NB4 (cell line): ENCODE measurements at regions not wholly inside any gene's neighbourhood (a gene's known extent, or its start where the extent isn't known, plus 50 kb on each side); places are given as distances from the start of the nearest gene placed in this dataset.
"Not testable (repeated sequence)": the region's sequence is repeated elsewhere in the genome, so short reads cannot be mapped to it uniquely, and the experiment has no call there.

Experiments used
- DNase-seq: peaks from one replicate; pipeline ENCODE4 v3.0.0; 2010; ENCODE audit warnings: low read depth
- H3K4me3 ChIP-seq: one replicate; pipeline ENCODE4 v1.5.1; 2011; ENCODE audit warnings: mild to moderate bottlenecking, low read depth, low read length, moderate library complexity
- MYC ChIP-seq: IDR thresholded peaks from 2 replicates; pipeline ENCODE4 v1.6.1; 2011; ENCODE audit warnings: low read depth, low read length
- POLR2A ChIP-seq: IDR thresholded peaks from 2 replicates; pipeline ENCODE4 v1.6.1; 2011; ENCODE audit warnings: mild to moderate bottlenecking; ENCODE audit not compliant: insufficient read length; ENCODE audit errors: extremely low read depth
- TF ChIP-seq, protein P1 (sequence below): IDR thresholded peaks from 2 replicates; pipeline ENCODE4 v1.6.1; 2011; ENCODE audit warnings: low read depth, low read length
- TF ChIP-seq, protein P2 (sequence below): IDR thresholded peaks from one replicate; pipeline ENCODE4 v1.5.1; 2012; ENCODE audit warnings: low read depth, low read length

DNA sequence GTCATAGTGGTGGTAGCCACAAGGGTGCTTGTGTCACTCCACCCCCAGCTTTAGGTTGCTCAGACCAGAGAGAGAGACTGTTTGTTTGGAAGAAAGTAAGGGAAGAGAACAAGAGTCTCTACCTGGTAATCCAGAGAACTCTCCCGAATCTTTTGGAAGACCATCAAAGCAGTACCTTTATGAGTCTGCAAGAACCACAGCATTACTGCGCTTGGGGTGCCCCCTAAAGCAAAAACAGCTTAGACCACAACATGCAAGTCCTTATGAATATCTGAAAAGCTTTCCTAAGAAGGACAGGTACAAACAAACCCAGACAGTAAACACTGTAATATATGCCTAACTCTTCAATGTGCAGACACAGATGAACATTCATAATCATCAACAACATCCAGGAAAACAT lies 1398.6 kb upstream of the C9orf72 start:
- TF ChIP-seq POLR2A (no peak), MYC (no peak)
- TF ChIP-seq, protein P1, sequence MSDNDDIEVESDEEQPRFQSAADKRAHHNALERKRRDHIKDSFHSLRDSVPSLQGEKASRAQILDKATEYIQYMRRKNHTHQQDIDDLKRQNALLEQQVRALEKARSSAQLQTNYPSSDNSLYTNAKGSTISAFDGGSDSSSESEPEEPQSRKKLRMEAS, result no peak
- TF ChIP-seq, protein P2, sequence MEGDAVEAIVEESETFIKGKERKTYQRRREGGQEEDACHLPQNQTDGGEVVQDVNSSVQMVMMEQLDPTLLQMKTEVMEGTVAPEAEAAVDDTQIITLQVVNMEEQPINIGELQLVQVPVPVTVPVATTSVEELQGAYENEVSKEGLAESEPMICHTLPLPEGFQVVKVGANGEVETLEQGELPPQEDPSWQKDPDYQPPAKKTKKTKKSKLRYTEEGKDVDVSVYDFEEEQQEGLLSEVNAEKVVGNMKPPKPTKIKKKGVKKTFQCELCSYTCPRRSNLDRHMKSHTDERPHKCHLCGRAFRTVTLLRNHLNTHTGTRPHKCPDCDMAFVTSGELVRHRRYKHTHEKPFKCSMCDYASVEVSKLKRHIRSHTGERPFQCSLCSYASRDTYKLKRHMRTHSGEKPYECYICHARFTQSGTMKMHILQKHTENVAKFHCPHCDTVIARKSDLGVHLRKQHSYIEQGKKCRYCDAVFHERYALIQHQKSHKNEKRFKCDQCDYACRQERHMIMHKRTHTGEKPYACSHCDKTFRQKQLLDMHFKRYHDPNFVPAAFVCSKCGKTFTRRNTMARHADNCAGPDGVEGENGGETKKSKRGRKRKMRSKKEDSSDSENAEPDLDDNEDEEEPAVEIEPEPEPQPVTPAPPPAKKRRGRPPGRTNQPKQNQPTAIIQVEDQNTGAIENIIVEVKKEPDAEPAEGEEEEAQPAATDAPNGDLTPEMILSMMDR, result no peak
- H3K4me3 ChIP-seq, result no peak overlapping the region
- no peak for DNase-seq

DNA sequence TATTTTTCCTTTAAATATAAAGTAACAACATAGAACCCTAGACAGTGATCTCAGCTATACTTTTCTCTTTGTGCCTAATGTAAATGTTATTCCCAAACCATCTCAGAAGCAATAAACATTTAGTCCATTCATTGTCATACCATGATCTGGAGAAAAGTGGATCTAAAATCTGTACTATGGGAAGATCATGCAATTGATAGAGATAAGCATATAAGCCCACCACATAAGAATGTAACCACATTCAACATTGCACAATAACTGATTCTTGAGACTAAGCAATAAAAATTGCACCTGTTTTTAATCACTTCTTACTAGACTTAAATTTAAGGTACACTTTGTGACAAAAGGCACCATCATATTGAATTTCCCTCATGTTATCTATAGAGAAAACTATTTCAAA lies 1403.0 kb upstream of the C9orf72 start:
- no peak for DNase-seq
- TF ChIP-seq MYC (no peak), POLR2A (no peak)
- TF ChIP-seq, protein P2, result no peak
- TF ChIP-seq, protein P1, result no peak
- no peak overlapping the region for H3K4me3 ChIP-seq

DNA sequence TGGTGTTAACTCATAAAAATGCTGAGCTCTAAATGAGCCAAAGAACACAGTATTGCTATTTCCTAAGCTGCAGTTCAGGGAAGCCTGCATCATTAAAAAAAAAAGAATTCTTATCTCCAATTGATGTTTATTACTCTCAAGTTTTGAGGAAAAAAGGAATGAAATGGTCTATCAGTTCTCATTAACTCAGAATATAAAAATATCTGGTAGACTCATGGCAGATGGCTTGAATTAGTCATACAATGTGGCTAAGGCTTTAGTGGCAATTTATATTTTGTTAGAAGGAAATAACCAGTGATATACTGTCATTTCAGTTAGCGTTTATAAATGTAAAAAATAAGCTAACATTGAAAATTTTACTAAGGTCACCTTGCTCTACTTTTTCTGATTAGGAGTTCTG lies 1403.4 kb upstream of the C9orf72 start:
- no peak overlapping the region for H3K4me3 ChIP-seq
- no peak for TF ChIP-seq MYC
- TF ChIP-seq, protein P2, result no peak
- no peak for TF ChIP-seq POLR2A
- TF ChIP-seq, protein P1, result no peak
- no peak for DNase-seq

DNA sequence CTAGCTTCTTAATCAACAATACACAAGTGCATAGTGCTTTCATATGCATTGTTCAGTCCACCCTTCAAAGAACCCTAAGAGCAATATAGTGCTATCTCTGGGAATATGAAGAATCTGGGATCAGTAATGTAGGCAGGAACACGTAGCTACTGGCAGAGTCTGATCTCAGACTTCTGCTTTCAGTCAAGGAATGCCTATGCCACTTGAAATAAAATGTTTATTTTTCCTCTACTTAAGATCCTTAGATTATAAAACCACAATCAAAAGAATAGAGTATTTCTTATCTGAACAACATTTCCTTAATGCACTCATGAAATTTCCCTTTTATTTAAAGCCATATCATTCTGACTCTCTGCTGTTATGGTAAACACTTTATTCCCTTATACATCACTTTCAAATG lies 1407.8 kb upstream of the C9orf72 start:
- no peak for DNase-seq
- TF ChIP-seq MYC (no peak), POLR2A (no peak)
- TF ChIP-seq, protein P1, result no peak
- TF ChIP-seq, protein P2, result no peak
- H3K4me3 ChIP-seq, result no peak overlapping the region

DNA sequence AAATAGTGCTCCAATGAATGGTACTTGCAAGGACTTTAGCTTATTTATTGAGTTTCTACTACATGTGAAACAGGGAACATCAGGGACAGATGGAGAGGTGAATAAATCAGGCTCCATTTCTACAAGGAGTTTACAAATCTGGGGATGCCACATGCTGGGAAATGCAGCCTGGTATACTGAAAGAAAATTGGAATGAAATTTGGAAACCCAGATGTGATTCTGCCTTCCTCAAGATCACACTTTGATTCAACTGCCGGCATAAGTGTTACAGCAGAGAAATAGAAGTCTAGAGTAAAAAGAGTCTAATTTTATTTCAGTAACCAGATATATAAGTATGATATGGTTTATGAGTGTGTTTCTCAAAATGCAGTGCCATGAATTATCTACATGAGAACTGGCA lies 1408.4 kb upstream of the C9orf72 start:
- no peak for DNase-seq
- no peak overlapping the region for H3K4me3 ChIP-seq
- TF ChIP-seq POLR2A (no peak), MYC (no peak)
- TF ChIP-seq, protein P1, result no peak
- TF ChIP-seq, protein P2, result no peak

DNA sequence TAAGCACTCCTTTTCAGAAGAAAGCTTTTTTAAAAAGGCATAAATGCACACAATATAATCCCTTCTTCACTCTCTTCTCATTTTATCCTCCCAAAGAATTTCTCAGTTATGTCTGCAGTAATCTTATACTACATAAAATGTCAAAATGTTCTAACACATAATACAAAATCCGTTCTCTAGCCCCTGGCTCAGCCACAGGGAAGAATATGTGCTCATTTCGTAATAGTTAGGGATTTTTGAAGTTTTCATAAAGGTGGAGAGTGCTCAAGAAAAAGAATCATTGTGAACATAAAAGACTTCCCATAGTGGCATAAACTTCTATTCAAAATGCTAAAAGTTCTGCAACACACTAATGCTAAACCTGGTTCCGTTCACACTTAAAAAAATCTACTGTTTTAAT lies 1410.7 kb upstream of the C9orf72 start:
- H3K4me3 ChIP-seq, result no peak overlapping the region
- TF ChIP-seq POLR2A (no peak), MYC (no peak)
- TF ChIP-seq, protein P1, result no peak
- TF ChIP-seq, protein P2, result no peak
- DNase-seq, result no peak

DNA sequence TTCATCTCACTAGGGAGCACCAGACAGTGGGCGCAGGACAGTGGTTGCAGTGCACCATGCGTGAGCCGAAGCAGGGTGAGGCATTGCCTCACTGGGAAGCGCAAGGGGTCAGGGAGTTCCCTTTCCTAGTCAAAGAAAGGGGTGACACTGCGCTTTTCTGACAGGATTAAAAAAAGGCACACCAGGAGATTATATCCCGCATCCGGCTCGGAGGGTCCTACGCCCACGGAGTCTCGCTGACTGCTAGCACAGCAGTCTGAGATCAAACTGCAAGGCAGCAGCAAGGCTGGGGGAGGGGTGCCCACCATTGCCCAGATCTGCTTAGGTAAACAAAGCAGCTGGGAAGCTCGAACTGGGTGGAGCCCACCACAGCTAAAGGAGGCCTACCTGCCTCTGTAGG lies 1416.7 kb upstream of the C9orf72 start:
- not testable (repeated sequence) for H3K4me3 ChIP-seq, DNase-seq
